HG03095 (cell line): ENCODE measurements at regions not wholly inside any gene's neighbourhood (a gene's known extent, or its start where the extent isn't known, plus 50 kb on each side); places are given as distances from the start of the nearest gene placed in this dataset.
"Not testable (repeated sequence)": the region's sequence is repeated elsewhere in the genome, so short reads cannot be mapped to it uniquely, and the experiment has no call there.

ENCODE experiments used
- ATAC-seq: cut with Tn5 transposase; IDR thresholded peaks from one replicate; pipeline ENCODE4 v1.9.1; 2021; ENCODE audit warnings: moderate library complexity; ENCODE audit not compliant: unreplicated experiment

- ATAC-seq = no peak
Observed at GRCh38 chr2:111671426-111672150, 212.4 kb downstream of the ANAPC1 start.

GRCh38 chr2:111672641-111673040, 211.4 kb downstream of the ANAPC1 start:
- ATAC-seq = not testable (repeated sequence)

- ATAC-seq = no peak
Observed at GRCh38 chr2:111673526-111673925, 210.5 kb downstream of the ANAPC1 start.

- no peak for ATAC-seq
Observed at GRCh38 chr2:111675419-111676194, 208.4 kb downstream of the ANAPC1 start.

- no peak for ATAC-seq
Observed at GRCh38 chr2:111676291-111676822, 207.6 kb downstream of the ANAPC1 start.

GRCh38 chr2:111678161-111678560, 205.8 kb downstream of the ANAPC1 start:
- no peak for ATAC-seq

GRCh38 chr2:111678651-111679050, 205.3 kb downstream of the ANAPC1 start:
- no peak for ATAC-seq

- ATAC-seq = no peak
Observed at GRCh38 chr2:111679202-111679601, 204.8 kb downstream of the ANAPC1 start.

GRCh38 chr2:111684611-111685010, 199.4 kb downstream of the ANAPC1 start:
- no peak for ATAC-seq

- ATAC-seq = no peak
Observed at GRCh38 chr2:111685342-111685741, 198.7 kb downstream of the ANAPC1 start.

- ATAC-seq = no peak
Observed at GRCh38 chr2:111686994-111687393, 197.0 kb downstream of the ANAPC1 start.

- ATAC-seq = no peak
Observed at GRCh38 chr2:111687911-111688310, 196.1 kb downstream of the ANAPC1 start.

- no peak for ATAC-seq
Observed at GRCh38 chr2:111688482-111688881, 195.5 kb downstream of the ANAPC1 start.

GRCh38 chr2:111689174-111689573, 194.8 kb downstream of the ANAPC1 start:
- no peak for ATAC-seq

GRCh38 chr2:111689941-111690340, 194.1 kb downstream of the ANAPC1 start:
- no peak for ATAC-seq

- ATAC-seq = no peak
Observed at GRCh38 chr2:111691164-111691875, 192.7 kb downstream of the ANAPC1 start.

GRCh38 chr2:111692311-111692710, 191.7 kb downstream of the ANAPC1 start:
- no peak for ATAC-seq

GRCh38 chr2:111694700-111695101, 189.3 kb downstream of the ANAPC1 start:
- no peak for ATAC-seq

- no peak for ATAC-seq
Observed at GRCh38 chr2:111695441-111696007, 188.5 kb downstream of the ANAPC1 start.

- no peak for ATAC-seq
Observed at GRCh38 chr2:111696226-111696625, 187.8 kb downstream of the ANAPC1 start.

GRCh38 chr2:111697560-111697959, 186.4 kb downstream of the ANAPC1 start:
- no peak for ATAC-seq
